ENCODE measurements at regions not wholly inside any gene's neighbourhood (a gene's known extent, or its start where the extent isn't known, plus 50 kb on each side); places are given as distances from the start of the nearest gene placed in this dataset.
"Not testable (repeated sequence)": the region's sequence is repeated elsewhere in the genome, so short reads cannot be mapped to it uniquely, and the experiment has no call there.

DNA sequence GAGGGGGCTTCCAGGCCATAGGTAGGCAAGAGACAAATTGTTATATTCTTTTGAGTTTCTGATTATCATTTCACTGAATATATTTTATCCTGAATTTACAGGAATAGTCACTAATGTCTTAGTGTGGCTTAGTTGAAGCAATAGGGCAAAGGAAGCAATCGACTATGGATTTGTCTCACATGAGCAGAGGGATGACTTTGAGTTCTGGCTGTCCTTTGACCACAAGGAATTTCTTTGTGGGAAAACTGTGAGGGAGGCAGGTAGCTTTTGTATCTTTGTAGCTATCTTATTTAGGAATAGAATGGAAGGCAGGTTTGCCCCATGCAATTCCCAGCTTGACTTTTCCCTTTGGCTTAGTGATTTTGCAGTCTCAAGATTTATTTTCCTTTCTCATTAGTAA, 207.3 kb upstream of the ANXA10 start:
- intact Hi-C loops (cut with micrococcal nuclease), result no loop called here
- H3K4me3 Mint-ChIP-seq, result no peak overlapping the region
- no peak overlapping the region for H3K27ac Mint-ChIP-seq
- H3K9me3 Mint-ChIP-seq, result no peaks in the 10 kb centered on the region
- no peak for DNase-seq (ENCODE audit: low spot score)
- H3K36me3 Mint-ChIP-seq (ENCODE audit: low read depth), result no peaks in the 10 kb centered on the region
- no peaks in the 10 kb centered on the region for H3K27me3 Mint-ChIP-seq (ENCODE audit: insufficient read depth)
- no peaks in the 10 kb centered on the region for H3K4me1 Mint-ChIP-seq (ENCODE audit: low read depth)

DNA sequence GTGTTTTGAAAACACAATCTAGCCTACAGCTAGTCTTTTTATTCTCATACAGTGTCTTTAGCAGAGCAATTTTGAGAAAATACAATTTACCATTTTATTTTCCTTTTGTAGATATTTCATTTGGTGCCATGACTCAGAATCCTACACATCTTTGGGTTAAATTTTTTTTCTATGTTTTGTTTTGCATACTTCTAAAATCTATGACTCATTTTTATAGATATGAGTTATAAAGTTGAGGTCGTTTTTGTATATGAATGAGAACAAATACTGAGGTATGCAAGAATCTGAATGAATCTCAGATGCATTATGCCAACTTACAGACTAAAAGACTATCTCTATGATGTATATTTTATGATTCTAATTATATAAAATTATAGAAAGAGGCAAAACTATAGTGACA, 206.5 kb upstream of the ANXA10 start:
- no peaks in the 10 kb centered on the region for H3K9me3 Mint-ChIP-seq
- intact Hi-C loops (cut with micrococcal nuclease), result no loop called here
- no peaks in the 10 kb centered on the region for H3K36me3 Mint-ChIP-seq (ENCODE audit: low read depth)

DNA sequence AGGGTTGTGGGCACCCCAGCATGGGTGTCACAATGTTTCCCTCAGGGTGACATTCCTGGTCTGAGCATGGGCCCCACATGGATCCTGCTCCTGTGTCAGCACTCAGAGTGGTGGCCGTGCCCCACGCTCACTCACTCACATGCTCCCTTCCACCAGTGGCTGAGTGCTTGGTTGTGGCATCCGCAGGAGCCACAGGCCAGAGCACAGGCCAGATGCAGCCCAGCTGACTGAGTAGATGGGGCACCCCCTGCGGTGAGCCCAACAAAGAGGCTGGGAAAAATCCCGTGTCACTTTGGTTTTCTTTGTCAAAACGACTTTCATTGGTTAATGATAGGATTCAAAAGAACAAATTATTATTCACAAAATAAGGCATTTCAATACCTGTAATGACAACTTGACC, 204.6 kb upstream of the ANXA10 start:
- Mint-ChIP-seq H3K36me3 (ENCODE audit: low read depth) (no peaks in the 10 kb centered on the region), H3K4me3 (no peak overlapping the region), H3K9me3 (no peaks in the 10 kb centered on the region), H3K27ac (no peak overlapping the region), H3K4me1 (ENCODE audit: low read depth) (no peaks in the 10 kb centered on the region), H3K27me3 (ENCODE audit: insufficient read depth) (no peaks in the 10 kb centered on the region)
- DNase-seq (ENCODE audit: low spot score), result no peak
- intact Hi-C loops (cut with micrococcal nuclease), result no loop called here

More for the DNA sequence above, 206.5 kb upstream of the ANXA10 start:
- DNase-seq (ENCODE audit: low spot score), result no peak
- Mint-ChIP-seq H3K4me3 (no peak overlapping the region), H3K27ac (no peak overlapping the region), H3K4me1 (ENCODE audit: low read depth) (no peaks in the 10 kb centered on the region), H3K27me3 (ENCODE audit: insufficient read depth) (no peaks in the 10 kb centered on the region)

DNA sequence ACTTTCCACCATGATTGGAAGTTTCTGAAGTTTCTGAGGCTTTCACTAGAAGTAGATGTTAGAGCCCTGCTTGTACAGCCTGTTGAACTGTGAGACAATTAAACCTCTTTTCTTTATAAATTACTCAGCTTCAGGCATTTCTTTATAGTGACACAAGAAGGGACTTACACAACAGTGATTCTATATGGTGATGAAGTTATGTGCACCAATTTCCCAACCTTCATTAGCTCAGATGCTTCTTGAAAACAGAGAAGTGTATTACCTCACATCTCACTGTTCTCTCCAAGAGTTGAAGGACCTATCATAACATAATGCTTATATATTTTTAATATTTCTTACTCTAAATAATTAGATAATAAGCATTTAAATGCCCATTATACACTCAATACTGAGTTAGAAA, 202.1 kb upstream of the ANXA10 start:
- DNase-seq (ENCODE audit: low spot score), result no peak
- H3K27me3 Mint-ChIP-seq (ENCODE audit: insufficient read depth), result no peaks in the 10 kb centered on the region
- H3K4me1 Mint-ChIP-seq (ENCODE audit: low read depth), result no peaks in the 10 kb centered on the region
- intact Hi-C loops (cut with micrococcal nuclease), result no loop called here
- H3K4me3 Mint-ChIP-seq, result no peak overlapping the region
- H3K9me3 Mint-ChIP-seq, result no peaks in the 10 kb centered on the region
- H3K36me3 Mint-ChIP-seq (ENCODE audit: low read depth), result no peaks in the 10 kb centered on the region
- H3K27ac Mint-ChIP-seq, result no peak overlapping the region

DNA sequence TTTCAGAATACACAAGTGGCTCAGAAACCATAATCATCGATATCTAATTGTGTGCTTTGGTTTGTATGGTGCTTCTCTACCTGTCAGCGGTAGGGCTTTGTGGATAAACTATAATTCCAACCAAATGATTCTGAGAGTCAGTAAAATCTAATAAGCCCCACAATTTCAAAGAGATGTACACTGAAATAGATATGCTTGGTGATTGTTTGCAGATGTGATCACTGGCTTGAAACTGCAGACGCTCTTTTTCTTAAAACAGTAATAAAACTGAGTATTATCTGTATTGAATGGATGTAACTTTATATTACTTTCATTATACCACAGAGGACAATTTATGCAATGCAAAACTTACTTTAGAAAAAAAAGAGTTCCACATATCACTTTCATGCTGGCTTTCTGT, 198.8 kb upstream of the ANXA10 start:
- Mint-ChIP-seq H3K27ac (no peak overlapping the region), H3K36me3 (ENCODE audit: low read depth) (no peaks in the 10 kb centered on the region), H3K4me3 (no peak overlapping the region), H3K9me3 (no peaks in the 10 kb centered on the region), H3K27me3 (ENCODE audit: insufficient read depth) (no peaks in the 10 kb centered on the region), H3K4me1 (ENCODE audit: low read depth) (no peaks in the 10 kb centered on the region)
- intact Hi-C loops (cut with micrococcal nuclease), result no loop called here
- no peak for DNase-seq (ENCODE audit: low spot score)

DNA sequence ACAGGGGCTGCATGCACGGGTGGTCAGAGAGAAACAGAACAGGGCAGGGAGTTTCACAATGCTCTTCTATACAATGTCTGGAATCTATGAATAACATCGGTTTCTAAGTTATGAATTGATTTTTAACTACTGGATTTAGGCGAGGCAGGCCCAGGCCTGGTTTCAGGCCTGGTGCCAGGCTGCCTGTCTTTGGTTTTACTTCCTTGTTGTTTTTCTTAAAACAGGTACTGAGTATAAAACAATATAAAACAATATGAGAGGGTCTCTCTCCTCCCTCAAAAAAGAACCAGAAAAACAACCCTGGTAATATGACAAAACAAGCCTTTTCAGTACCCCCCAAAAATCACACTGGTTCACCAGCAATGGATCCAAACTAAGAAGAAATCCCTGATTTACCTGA, 196.1 kb upstream of the ANXA10 start:
- intact Hi-C loops (cut with micrococcal nuclease); H3K27me3 Mint-ChIP-seq (ENCODE audit: insufficient read depth); DNase-seq (ENCODE audit: low spot score); H3K36me3 Mint-ChIP-seq (ENCODE audit: low read depth); H3K9me3 Mint-ChIP-seq; H3K4me1 Mint-ChIP-seq (ENCODE audit: low read depth); H3K4me3 Mint-ChIP-seq; H3K27ac Mint-ChIP-seq: not testable (repeated sequence)

DNA sequence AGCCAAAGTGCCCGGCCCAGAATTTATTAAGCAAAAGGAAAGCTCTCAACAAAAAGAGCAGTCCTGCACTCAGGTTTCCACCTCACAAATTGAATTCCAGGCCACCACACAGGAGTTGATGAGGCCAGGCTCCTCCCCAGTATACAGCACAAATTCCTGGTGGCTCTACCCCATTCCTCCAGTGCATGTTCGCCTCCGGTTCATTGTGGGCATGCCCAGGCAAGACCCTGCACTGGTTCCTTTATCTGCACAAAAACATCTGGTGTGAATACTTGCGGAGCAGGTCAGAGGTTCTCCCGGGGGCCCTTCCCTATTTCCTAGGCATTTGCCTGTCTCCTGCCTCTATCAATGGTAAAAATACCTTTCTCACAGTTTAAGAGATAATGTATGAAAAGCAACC, 195.2 kb upstream of the ANXA10 start:
- Mint-ChIP-seq H3K4me3 (no peak overlapping the region), H3K27ac (no peak overlapping the region), H3K9me3 (no peaks in the 10 kb centered on the region), H3K36me3 (ENCODE audit: low read depth) (no peaks in the 10 kb centered on the region), H3K27me3 (ENCODE audit: insufficient read depth) (no peaks in the 10 kb centered on the region), H3K4me1 (ENCODE audit: low read depth) (no peaks in the 10 kb centered on the region)
- DNase-seq (ENCODE audit: low spot score), result no peak
- intact Hi-C loops (cut with micrococcal nuclease), result no loop called here

DNA sequence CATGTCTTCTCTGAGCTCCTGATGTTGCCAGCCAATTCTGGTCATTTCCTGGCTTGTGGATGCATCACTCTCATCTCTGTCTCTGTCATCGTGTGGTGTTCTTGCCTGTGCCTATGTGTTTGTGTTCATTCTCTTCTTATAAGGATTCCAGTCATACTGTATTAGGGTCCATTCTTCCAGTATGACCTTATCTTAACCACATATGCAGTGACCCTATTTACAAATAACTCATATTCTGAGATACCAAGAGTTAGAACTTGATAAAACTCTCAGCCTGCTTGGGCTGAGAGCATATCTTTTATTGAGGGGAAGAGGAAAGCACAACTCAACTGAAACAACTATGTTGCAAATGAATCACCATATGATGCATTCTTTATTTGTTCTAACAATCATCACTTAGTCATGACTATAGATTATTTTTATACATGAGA, 189.0 kb upstream of the ANXA10 start:
- intact Hi-C loops (cut with micrococcal nuclease), result no loop called here

DNA sequence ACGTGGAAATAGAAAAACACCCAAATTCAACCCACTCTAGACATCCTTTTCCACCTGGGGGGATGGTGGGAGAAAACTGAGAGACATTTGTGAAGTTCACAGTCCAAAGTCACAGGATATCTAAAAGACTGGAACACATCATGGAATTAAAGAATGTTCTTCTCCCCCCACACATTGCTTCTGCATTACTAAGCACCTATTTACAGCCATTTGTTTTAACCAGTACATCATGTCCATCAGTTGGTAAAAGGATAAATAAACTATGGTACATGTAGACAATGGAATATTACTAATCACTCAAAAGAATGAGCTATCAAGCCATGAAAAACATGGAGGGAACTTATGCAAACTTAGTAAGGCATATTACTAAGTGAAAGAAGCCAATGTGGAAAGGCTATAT, 185.5 kb upstream of the ANXA10 start:
- Mint-ChIP-seq H3K27ac (no peak overlapping the region), H3K4me1 (ENCODE audit: low read depth) (no peaks in the 10 kb centered on the region), H3K9me3 (peaks cover 5% of the 10 kb centered on the region), H3K4me3 (no peak overlapping the region), H3K27me3 (ENCODE audit: insufficient read depth) (no peaks in the 10 kb centered on the region), H3K36me3 (ENCODE audit: low read depth) (no peaks in the 10 kb centered on the region)
- DNase-seq (ENCODE audit: low spot score), result no peak
- intact Hi-C loops (cut with micrococcal nuclease), result no loop called here

More for the DNA sequence above, 189.0 kb upstream of the ANXA10 start:
- no peak overlapping the region for H3K27ac Mint-ChIP-seq
- H3K9me3 Mint-ChIP-seq, result peaks cover 5% of the 10 kb centered on the region
- no peaks in the 10 kb centered on the region for H3K4me1 Mint-ChIP-seq (ENCODE audit: low read depth)
- H3K27me3 Mint-ChIP-seq (ENCODE audit: insufficient read depth), result no peaks in the 10 kb centered on the region
- no peak for DNase-seq (ENCODE audit: low spot score)
- H3K4me3 Mint-ChIP-seq, result no peak overlapping the region
- no peaks in the 10 kb centered on the region for H3K36me3 Mint-ChIP-seq (ENCODE audit: low read depth)

DNA sequence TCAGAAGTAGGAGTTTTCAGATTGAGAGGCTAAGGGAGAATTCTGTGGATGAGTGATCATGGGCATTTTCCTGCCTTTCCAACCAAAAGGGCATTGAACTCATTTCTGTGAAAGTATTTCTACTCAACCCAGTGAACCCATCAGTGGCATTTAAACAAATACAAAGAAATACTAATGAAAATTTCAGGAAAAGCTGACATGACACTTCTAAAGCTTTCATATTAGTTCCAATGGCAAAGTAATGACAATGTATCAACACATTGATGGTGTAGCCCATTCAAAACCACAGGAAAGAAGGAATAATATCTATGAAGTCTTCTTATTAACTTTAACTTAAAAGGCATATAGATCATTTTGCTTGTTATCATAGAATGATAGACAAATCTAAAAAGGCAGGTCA, 183.5 kb upstream of the ANXA10 start:
- no peak for DNase-seq (ENCODE audit: low spot score)
- intact Hi-C loops (cut with micrococcal nuclease), result no loop called here
- Mint-ChIP-seq H3K36me3 (ENCODE audit: low read depth) (no peaks in the 10 kb centered on the region), H3K4me3 (no peak overlapping the region), H3K4me1 (ENCODE audit: low read depth) (no peaks in the 10 kb centered on the region), H3K27ac (no peak overlapping the region), H3K9me3 (peaks cover 8% of the 10 kb centered on the region), H3K27me3 (ENCODE audit: insufficient read depth) (no peaks in the 10 kb centered on the region)

DNA sequence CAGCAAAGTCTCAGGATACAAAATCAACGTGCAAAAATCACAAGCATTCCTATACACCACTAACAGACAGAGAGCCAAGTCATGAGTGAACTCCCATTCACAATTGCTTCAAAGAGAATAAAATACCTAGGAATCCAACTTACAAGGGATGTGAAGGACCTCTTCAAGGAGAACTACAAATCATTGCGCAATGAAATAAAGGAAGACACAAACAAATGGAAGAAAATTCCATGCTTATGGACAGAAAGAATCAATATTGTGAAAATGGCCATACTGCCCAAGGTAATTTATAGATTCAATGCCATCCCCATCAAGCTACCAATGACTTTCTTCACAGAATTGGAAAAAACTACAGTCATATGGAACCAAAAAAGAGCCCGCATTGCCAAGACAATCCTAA, 179.8 kb upstream of the ANXA10 start:
- intact Hi-C loops (cut with micrococcal nuclease); H3K4me1 Mint-ChIP-seq (ENCODE audit: low read depth); H3K9me3 Mint-ChIP-seq; H3K27ac Mint-ChIP-seq; H3K27me3 Mint-ChIP-seq (ENCODE audit: insufficient read depth); H3K36me3 Mint-ChIP-seq (ENCODE audit: low read depth); H3K4me3 Mint-ChIP-seq; DNase-seq (ENCODE audit: low spot score): not testable (repeated sequence)

DNA sequence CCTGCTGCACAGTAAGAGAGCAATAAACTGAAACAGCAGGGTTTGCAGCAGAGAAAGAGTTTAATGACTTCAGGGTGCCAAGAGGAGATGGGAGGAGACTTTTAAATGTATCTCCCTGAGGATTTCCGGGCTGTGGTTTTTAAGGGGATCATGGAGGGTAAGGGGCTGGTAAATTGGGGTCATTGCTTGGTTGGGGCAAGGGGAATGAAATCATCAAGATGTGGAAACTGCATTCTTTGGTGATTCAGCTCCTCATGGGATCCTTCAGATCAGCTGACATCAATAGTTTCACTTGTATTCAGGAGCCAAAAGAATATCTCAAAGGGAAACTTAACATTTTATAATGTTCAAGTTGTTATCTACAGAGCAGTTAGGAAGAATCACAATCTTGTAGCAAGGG, 174.3 kb upstream of the ANXA10 start:
- intact Hi-C loops (cut with micrococcal nuclease), result no loop called here
- DNase-seq (ENCODE audit: low spot score), result no peak
- H3K9me3 Mint-ChIP-seq, result peaks cover 17% of the 10 kb centered on the region
- H3K4me3 Mint-ChIP-seq, result no peak overlapping the region
- no peak overlapping the region for H3K27ac Mint-ChIP-seq
- no peaks in the 10 kb centered on the region for H3K27me3 Mint-ChIP-seq (ENCODE audit: insufficient read depth)
- no peaks in the 10 kb centered on the region for H3K36me3 Mint-ChIP-seq (ENCODE audit: low read depth)
- no peaks in the 10 kb centered on the region for H3K4me1 Mint-ChIP-seq (ENCODE audit: low read depth)

DNA sequence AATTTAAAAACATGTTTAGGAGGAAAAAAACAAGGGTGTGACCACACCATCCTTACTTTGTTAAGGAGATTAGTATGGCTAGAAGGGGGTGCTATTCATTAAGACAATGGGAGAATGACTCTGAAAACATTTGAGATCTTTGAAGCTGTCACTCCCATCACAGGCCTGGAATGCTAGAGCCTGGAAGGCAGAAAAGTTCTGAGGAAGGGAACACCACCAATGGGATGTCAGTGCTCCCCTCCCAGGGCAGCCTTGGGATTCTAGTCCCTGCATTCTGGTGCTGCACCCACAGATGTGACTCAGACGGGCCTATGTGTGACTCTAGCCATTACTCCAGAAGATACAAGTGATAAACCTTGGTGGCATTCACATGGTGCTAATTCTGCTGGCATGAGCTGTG, 162.2 kb upstream of the ANXA10 start:
- H3K9me3 Mint-ChIP-seq, result no peaks in the 10 kb centered on the region
- no peak overlapping the region for H3K27ac Mint-ChIP-seq
- no peaks in the 10 kb centered on the region for H3K36me3 Mint-ChIP-seq (ENCODE audit: low read depth)
- H3K4me1 Mint-ChIP-seq (ENCODE audit: low read depth), result no peaks in the 10 kb centered on the region
- H3K4me3 Mint-ChIP-seq, result no peak overlapping the region
- intact Hi-C loops (cut with micrococcal nuclease), result no loop called here
- no peak for DNase-seq (ENCODE audit: low spot score)
- no peaks in the 10 kb centered on the region for H3K27me3 Mint-ChIP-seq (ENCODE audit: insufficient read depth)

DNA sequence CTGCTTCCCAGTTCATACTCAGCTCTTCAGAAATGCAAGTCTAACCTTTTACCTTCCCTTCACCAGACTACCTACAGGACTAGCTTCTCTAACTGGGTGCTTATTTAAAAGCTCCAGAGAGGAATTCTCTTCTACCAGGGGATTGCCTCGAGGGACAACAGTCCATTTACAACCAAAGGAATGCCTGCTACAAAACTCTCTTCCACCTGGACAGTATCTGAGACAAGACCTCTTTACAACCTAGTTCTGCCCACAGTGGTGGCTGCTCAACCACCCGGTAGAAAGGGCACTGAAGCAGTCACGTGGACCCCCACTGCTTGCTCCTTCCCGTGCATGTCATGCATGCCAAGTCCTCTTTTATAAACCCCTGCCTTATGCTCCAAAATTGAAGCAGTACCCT, 158.1 kb upstream of the ANXA10 start:
- no peaks in the 10 kb centered on the region for H3K27me3 Mint-ChIP-seq (ENCODE audit: insufficient read depth)
- no peak overlapping the region for H3K4me3 Mint-ChIP-seq
- H3K4me1 Mint-ChIP-seq (ENCODE audit: low read depth), result no peaks in the 10 kb centered on the region
- no peaks in the 10 kb centered on the region for H3K9me3 Mint-ChIP-seq
- no peak overlapping the region for H3K27ac Mint-ChIP-seq
- no peak for DNase-seq (ENCODE audit: low spot score)
- no peaks in the 10 kb centered on the region for H3K36me3 Mint-ChIP-seq (ENCODE audit: low read depth)
- intact Hi-C loops (cut with micrococcal nuclease), result no loop called here
